ENCODE measurements at regions not wholly inside any gene's neighbourhood (a gene's known extent, or its start where the extent isn't known, plus 50 kb on each side); places are given as distances from the start of the nearest gene placed in this dataset.

DNA sequence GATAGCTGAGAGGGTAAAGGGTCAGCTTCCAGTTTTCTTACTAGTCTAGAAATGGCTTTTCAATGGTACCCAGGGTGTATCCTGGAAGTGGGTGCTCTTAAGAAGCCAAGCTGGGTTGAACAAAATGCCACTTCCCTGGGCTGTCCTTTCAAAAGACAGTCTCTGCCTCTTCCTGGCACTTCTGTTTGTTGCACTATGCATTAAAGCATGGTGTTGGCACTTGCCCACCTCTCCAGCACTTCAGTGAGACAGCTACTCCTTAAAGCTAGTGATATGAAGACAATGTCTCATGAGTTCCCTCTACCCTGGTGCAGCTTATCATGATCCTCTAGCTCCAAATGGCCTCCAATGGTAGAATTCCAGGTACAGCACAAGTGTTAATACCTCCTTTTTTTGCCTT is 74.3 kb upstream of the IGFBP5 start:
- TF ChIP-seq, protein P1, sequence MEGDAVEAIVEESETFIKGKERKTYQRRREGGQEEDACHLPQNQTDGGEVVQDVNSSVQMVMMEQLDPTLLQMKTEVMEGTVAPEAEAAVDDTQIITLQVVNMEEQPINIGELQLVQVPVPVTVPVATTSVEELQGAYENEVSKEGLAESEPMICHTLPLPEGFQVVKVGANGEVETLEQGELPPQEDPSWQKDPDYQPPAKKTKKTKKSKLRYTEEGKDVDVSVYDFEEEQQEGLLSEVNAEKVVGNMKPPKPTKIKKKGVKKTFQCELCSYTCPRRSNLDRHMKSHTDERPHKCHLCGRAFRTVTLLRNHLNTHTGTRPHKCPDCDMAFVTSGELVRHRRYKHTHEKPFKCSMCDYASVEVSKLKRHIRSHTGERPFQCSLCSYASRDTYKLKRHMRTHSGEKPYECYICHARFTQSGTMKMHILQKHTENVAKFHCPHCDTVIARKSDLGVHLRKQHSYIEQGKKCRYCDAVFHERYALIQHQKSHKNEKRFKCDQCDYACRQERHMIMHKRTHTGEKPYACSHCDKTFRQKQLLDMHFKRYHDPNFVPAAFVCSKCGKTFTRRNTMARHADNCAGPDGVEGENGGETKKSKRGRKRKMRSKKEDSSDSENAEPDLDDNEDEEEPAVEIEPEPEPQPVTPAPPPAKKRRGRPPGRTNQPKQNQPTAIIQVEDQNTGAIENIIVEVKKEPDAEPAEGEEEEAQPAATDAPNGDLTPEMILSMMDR (IDR thresholded peaks at IDR 0.05): no peak
- no peak for ATAC-seq (ENCODE audit: low FRiP score)
- no peak for DNase-seq (ENCODE audit: low spot score)

DNA sequence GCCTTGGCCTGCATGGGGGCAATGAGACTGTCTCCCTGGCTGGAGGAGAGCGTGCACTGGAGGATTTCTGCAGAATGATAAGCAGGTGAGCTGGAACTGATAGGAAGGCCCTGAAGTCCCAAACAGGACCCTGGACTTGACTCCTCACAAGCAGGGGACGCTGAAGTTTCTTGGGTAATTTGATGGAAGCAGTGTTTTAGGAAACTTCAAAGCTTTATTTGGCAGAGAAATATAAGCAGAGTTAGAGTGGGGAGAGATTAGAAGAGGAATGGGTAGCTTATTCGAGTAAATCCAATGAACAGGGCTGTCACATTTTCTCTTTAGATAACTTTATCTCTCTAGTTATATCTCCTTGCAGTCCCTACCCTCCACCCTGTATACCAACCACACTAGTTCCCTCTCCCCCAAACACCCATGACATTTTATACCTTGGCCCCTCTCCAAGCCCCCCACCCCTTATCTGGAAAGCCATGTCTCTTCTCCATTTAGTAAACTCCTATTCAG is 73.6 kb upstream of the IGFBP5 start:
- TF ChIP-seq, protein P1 (IDR thresholded peaks at IDR 0.05): no peak
- ATAC-seq (ENCODE audit: low FRiP score): no peak
- no peak for DNase-seq (ENCODE audit: low spot score)

DNA sequence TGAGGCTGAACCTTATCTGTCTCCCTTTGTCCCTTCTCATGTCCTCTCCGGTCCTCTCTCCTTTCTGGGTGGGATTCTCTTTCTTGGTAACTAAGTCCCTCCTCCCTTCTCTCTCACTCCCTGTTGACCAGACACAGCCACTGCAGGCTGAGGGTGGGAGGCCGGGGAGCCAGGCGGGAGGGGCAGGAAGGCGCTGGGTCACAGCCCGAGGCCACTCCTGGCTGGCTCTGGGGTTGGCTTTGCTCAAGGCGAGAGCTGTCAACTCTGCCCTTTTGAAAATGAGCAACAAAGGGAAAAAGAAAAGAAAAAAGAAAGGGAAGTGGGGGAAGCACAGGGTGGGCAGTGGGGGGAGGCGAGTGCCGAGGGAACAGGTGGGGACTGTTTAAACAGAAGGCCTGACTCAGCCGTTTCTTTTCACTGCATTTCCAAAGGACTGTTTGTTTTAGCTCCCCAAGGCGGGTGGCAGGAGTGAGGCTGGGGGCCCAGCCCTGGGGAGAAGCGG is 70.5 kb upstream of the IGFBP5 start:
- no peak for ATAC-seq (ENCODE audit: low FRiP score)
- no peak for DNase-seq (ENCODE audit: low spot score)
- TF ChIP-seq, protein P1 (IDR thresholded peaks at IDR 0.05): no peak

DNA sequence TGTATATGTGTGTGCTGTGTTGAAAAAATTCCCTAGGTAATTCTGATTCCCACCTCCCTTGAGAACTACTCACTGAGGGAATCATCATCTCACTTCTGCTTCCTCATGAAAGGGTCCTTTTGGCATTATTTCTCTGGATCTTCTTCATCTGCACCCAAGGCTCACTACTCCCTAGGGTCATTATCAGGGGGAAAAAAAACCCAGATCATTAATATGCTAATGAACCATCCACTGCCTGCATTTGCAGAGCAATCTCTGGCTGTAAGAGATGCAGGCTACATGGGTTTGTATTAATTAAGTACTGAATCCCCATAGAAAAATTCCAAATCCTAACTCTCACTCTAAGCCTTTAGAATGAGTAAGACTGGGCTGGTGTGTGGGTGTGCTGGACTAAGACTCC is 68.0 kb upstream of the IGFBP5 start:
- TF ChIP-seq, protein P1 (IDR thresholded peaks at IDR 0.05): no peak
- DNase-seq (ENCODE audit: low spot score): no peak
- ATAC-seq (ENCODE audit: low FRiP score): no peak

- ATAC-seq (ENCODE audit: low FRiP score): no peak
- TF ChIP-seq, protein P1 (IDR thresholded peaks at IDR 0.05): no peak
- no peak for DNase-seq (ENCODE audit: low spot score)
Observed at GRCh38 chr2:216761809-216762208, 66.5 kb upstream of the IGFBP5 start.

DNA sequence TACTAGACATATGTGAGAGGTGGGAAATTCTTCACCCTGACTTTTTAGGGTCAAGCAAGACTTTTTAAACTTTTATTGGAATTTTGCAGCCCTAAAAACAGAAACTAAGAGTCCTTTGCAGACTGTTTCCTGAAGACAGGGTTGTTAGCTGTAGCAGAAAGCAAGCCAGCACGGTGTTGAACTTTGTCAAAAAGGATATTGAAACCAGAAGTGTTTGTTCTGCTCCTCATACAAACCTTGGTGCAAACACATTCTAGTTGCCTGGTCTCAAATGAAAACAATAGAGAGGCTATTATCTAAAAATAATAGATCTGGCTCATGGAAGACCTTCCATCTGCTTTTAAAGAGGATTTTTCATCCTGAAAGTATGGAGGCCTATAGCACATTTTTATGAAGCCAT is 65.8 kb upstream of the IGFBP5 start:
- TF ChIP-seq, protein P1 (IDR thresholded peaks at IDR 0.05): no peak
- DNase-seq (ENCODE audit: low spot score) (no peak), ATAC-seq (ENCODE audit: low FRiP score) (no peak)

- TF ChIP-seq, protein P1 (IDR thresholded peaks at IDR 0.05): no peak
- no peak for ATAC-seq (ENCODE audit: low FRiP score)
Observed at GRCh38 chr2:216758256-216759155, 63.2 kb upstream of the IGFBP5 start.

More at GRCh38 chr2:216758256-216759155, 63.2 kb upstream of the IGFBP5 start:
- DNase-seq (ENCODE audit: low spot score): no peak

Measured in omental fat pad (tissue), 3 donors.